Stimulated activated memory B cell treated with anti-CD40 and anti-IgM and Interleukin-4, amounts not matched to agents 10 μg/mL and 1 μg/mL and 100 μg/mL, for 72 hours (primary cell): ENCODE measurements at regions not wholly inside any gene's neighbourhood (a gene's known extent, or its start where the extent isn't known, plus 50 kb on each side); places are given as distances from the start of the nearest gene placed in this dataset.

Experiments
- ATAC-seq: fragments of 150-1000 bp; cut with Tn5 transposase; 2 replicates; pipeline ENCODE4 v1.10.0; 2021
- H3K27ac Mint-ChIP-seq: one replicate; pipeline ENCODE4 v1.8.0; 2022; ENCODE audit warnings: mild to moderate bottlenecking, mixed read lengths
- H3K27me3 Mint-ChIP-seq: one replicate; pipeline ENCODE4 v1.8.0; 2022; ENCODE audit warnings: mixed read lengths
- H3K36me3 Mint-ChIP-seq: one replicate; pipeline ENCODE4 v1.8.0; 2022; ENCODE audit warnings: mixed read lengths
- H3K4me1 Mint-ChIP-seq: one replicate; pipeline ENCODE4 v1.8.0; 2022; ENCODE audit warnings: mixed read lengths
- H3K4me3 Mint-ChIP-seq: one replicate; pipeline ENCODE4 v1.8.0; 2022; ENCODE audit warnings: mild to moderate bottlenecking, moderate library complexity, mixed read lengths
- H3K9me3 Mint-ChIP-seq: one replicate; pipeline ENCODE4 v1.8.0; 2022; ENCODE audit warnings: mixed read lengths

- Mint-ChIP-seq H3K4me3 (no peak overlapping the region), H3K36me3 (no peaks in the 10 kb centered on the region), H3K9me3 (no peaks in the 10 kb centered on the region), H3K4me1 (peaks cover 6% of the 10 kb centered on the region), H3K27me3 (no peaks in the 10 kb centered on the region), H3K27ac (no peak overlapping the region)
- no peak for ATAC-seq
These were observed 50.6 kb upstream of the USPL1 start for GRCh38 chr13:30567072-30567471.
